Ectodermal cell (in vitro differentiated cells): ENCODE measurements at regions not wholly inside any gene's neighbourhood (a gene's known extent, or its start where the extent isn't known, plus 50 kb on each side); places are given as distances from the start of the nearest gene placed in this dataset.
"Not testable (repeated sequence)": the region's sequence is repeated elsewhere in the genome, so short reads cannot be mapped to it uniquely, and the experiment has no call there.

Source experiments
- H3K27ac ChIP-seq: 2 replicates; pipeline ENCODE4 v1.7.0; 2013; ENCODE audit warnings: mild to moderate bottlenecking, low read depth, low read length; ENCODE audit not compliant: insufficient read depth, poor library complexity, severe bottlenecking
- H3K27me3 ChIP-seq: 2 replicates; pipeline ENCODE4 v1.7.0; 2013; ENCODE audit warnings: mild to moderate bottlenecking, low read length; ENCODE audit not compliant: insufficient read depth, control insufficient read depth, poor library complexity, severe bottlenecking
- H3K36me3 ChIP-seq: one replicate; pipeline ENCODE4 v1.7.0; 2013; ENCODE audit warnings: low read length; ENCODE audit not compliant: control insufficient read depth, insufficient read depth
- H3K4me1 ChIP-seq: one replicate; pipeline ENCODE4 v1.7.0; 2013; ENCODE audit warnings: low read length; ENCODE audit not compliant: control insufficient read depth, insufficient read depth
- H3K4me3 ChIP-seq: 2 replicates; pipeline ENCODE4 v1.7.0; 2013; ENCODE audit warnings: low read depth, low read length, control low read depth; ENCODE audit not compliant: insufficient read depth
- H3K9me3 ChIP-seq: 2 replicates; pipeline ENCODE4 v1.7.0; 2013; ENCODE audit warnings: mild to moderate bottlenecking, low read length, moderate library complexity; ENCODE audit not compliant: control insufficient read depth
- WGBS, 2 experiments: methylation state at CpG; one replicate each; pipeline ENCODE4 v1.1.7; 2013; ENCODE audit warnings: missing lambda C conversion rate in 2 of 2; 5-methylcytosine and 5-hydroxymethylcytosine counted together

DNA sequence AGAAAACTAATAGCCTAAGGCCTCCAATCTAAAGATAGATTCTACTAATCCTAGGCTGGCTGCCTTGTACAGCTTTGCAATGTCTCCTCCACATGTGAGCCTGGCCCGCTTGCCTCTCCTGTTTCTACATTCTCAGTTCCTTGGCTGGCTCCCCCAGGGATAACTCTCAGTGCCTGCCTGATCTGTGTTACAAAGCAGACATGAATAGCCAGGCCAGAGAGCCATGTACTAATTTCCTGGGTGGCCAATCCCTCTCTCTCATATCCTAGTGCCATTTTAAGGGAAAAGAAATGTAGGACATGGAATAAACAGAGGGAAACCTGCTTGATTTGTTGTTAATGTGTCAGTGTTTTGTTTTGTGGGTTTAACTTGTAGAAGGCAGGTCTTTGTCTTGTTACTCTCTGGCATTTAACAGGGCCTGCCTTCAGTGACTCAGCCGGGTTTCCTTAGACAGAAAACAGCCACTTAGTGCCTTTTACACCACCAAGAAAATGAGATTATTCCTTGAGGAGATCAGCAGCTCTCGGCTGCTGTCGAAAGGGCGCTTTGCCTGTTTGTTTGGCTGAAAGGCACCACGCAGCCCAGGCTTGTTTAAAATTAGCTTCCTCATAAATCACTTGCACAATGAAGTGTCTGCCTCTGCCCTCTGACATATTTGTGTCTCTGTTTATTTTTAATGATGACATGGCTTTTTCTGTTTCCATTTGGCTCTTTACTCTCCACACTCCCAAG, 702.7 kb downstream of the MAFB start:
- H3K27me3 ChIP-seq = peaks cover 4% of the 10 kb centered on the region
- H3K27ac ChIP-seq = peak overlapping the region; percentile 78
- no peaks in the 10 kb centered on the region for H3K36me3 ChIP-seq
- no peaks in the 10 kb centered on the region for H3K9me3 ChIP-seq
- peaks cover 17% of the 10 kb centered on the region for H3K4me1 ChIP-seq
- no peak overlapping the region for H3K4me3 ChIP-seq
- WGBS, 2 experiments = 21 to 22% methylated on average over 6 of the region's 6 CpGs

DNA sequence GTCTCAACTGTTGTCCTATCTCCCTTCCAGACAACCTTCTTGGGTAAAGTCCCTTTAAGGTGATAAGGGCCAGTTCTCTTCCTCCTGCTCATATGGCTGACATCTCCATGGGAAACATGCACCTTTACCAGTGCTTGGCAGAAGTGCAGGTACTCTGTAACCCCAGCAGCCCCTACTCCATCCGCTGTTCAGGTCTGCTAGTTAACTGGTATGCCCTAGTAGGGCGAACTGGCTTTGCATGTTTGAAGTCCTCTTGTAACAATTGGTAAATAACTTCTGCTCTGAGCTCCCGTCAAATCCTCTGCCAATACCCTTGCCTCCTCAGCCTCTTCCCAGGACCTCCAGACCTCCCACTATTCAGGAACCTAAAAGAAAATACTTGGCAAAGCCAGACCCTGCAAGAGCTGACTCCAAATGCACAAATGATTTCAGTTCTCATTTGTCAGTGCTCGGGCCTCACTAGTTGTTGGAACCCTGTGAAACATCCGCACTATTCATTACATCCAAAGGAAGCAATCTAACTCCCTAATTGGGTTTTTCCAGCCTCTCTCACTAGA, 703.7 kb downstream of the MAFB start:
- Histone ChIP-seq H3K4me3 (no peak overlapping the region), H3K27ac (no peak overlapping the region), H3K36me3 (no peaks in the 10 kb centered on the region), H3K27me3 (peaks cover 4% of the 10 kb centered on the region), H3K4me1 (peaks cover 17% of the 10 kb centered on the region), H3K9me3 (no peaks in the 10 kb centered on the region)
- WGBS, 2 experiments = 87 to 88% methylated on average over 5 of the region's 5 CpGs

DNA sequence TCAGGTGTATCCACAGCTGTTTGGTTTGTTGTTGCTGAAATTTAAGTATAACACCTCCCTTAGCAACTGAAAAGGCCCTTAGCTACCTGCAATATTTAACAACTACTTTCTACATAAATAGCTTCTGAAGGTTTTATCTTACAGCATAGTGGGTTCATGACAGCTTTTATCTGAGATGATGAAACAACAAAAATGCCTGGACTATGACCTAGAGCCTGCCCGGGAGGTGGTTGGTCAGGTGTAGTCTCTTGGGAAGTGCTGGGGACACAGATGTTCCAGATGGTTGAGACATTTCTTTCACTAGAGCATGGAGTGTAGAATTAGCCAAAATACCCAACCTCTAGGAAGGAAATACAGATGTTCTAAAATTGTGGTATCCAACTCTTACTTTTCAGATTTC, 705.4 kb downstream of the MAFB start:
- Histone ChIP-seq H3K9me3 (no peaks in the 10 kb centered on the region), H3K4me3 (no peak overlapping the region), H3K4me1 (peaks cover 17% of the 10 kb centered on the region), H3K36me3 (no peaks in the 10 kb centered on the region), H3K27ac (no peak overlapping the region), H3K27me3 (peaks cover 4% of the 10 kb centered on the region)
- WGBS, 2 experiments = 96 to 100% methylated on average over 1 of the region's 1 CpG

GRCh38 chr20:39983183-39983582, 705.9 kb downstream of the MAFB start:
- no peak overlapping the region for H3K4me3 ChIP-seq
- H3K27ac ChIP-seq = no peak overlapping the region
- H3K27me3 ChIP-seq = peaks cover 4% of the 10 kb centered on the region
- no peaks in the 10 kb centered on the region for H3K9me3 ChIP-seq
- H3K4me1 ChIP-seq = peaks cover 17% of the 10 kb centered on the region
- WGBS, 2 experiments = 86 to 88% methylated on average over 1 to 2 of the region's 2 CpGs
- H3K36me3 ChIP-seq = no peaks in the 10 kb centered on the region

DNA sequence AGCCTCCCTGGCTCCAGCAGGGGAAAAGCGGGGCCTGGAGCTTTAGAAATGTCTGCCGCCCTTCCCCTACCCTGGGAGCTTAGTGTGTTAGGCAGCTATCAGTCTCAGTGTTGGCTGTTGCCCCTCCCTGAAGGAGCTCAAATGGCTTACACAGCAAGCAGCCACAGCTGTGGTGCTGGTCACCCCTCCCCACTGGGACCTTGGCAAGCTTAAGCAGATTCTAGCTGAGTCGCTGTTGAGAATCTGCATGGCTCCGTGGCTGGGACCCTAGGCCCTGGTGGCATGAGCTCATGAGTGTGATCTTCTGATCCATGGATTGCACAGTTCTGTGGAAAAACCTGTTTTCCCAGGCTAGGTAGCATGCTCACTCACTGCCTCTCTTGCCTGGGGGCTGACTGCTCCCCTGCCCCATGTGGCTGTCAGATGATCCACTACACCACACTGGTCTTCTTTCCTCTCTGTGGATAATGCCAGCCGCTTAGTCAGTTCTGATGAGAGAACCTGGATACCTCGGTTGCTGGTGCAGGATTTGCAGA, 714.0 kb downstream of the MAFB start:
- Histone ChIP-seq H3K9me3 (no peaks in the 10 kb centered on the region), H3K4me1 (no peaks in the 10 kb centered on the region), H3K36me3 (no peaks in the 10 kb centered on the region), H3K4me3 (no peak overlapping the region), H3K27ac (no peak overlapping the region), H3K27me3 (no peaks in the 10 kb centered on the region)
- 93% methylated on average over 6 of the region's 6 CpGs for WGBS, 2 experiments

DNA sequence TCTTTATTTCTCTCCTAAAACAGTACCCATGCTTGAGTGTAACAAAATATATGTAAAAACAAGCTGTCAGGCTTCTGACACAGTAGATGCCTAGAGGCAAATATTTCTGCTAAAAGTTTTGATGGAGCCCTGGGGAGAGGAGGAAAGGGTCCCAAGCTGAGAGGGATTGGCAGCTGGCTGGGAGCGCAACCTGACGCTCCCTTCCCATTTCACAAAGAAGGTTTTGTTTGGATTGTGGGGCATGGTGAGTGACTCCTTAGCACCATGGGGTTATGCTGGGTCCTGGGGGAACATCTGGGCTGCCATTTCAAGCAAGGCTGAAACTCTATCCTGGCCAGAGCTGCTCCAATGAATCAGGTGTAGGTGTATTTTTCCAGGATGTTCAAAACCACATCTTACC, 720.5 kb downstream of the MAFB start:
- no peaks in the 10 kb centered on the region for H3K36me3 ChIP-seq
- no peaks in the 10 kb centered on the region for H3K9me3 ChIP-seq
- H3K4me3 ChIP-seq = no peak overlapping the region
- 52 to 65% methylated on average over 2 of the region's 2 CpGs for WGBS, 2 experiments
- H3K27ac ChIP-seq = no peak overlapping the region
- H3K27me3 ChIP-seq = no peaks in the 10 kb centered on the region
- no peaks in the 10 kb centered on the region for H3K4me1 ChIP-seq

- H3K27me3 ChIP-seq = no peaks in the 10 kb centered on the region
Observed at GRCh38 chr20:39967806-39968205, 721.2 kb downstream of the MAFB start.

GRCh38 chr20:39961637-39962244, 727.3 kb downstream of the MAFB start:
- no peak overlapping the region for H3K4me3 ChIP-seq
- no peaks in the 10 kb centered on the region for H3K9me3 ChIP-seq
- H3K27me3 ChIP-seq = no peaks in the 10 kb centered on the region
- H3K36me3 ChIP-seq = no peaks in the 10 kb centered on the region
- WGBS, 2 experiments = 78 to 87% methylated on average over 6 of the region's 6 CpGs
- H3K27ac ChIP-seq = no peak overlapping the region
- peaks cover 11% of the 10 kb centered on the region for H3K4me1 ChIP-seq

More at GRCh38 chr20:39967806-39968205, 721.2 kb downstream of the MAFB start:
- H3K4me1 ChIP-seq = no peaks in the 10 kb centered on the region
- no peak overlapping the region for H3K27ac ChIP-seq
- no peaks in the 10 kb centered on the region for H3K36me3 ChIP-seq
- H3K9me3 ChIP-seq = no peaks in the 10 kb centered on the region
- H3K4me3 ChIP-seq = no peak overlapping the region

- Histone ChIP-seq H3K4me3 (no peak overlapping the region), H3K4me1 (peaks cover 11% of the 10 kb centered on the region), H3K27ac (no peak overlapping the region), H3K9me3 (no peaks in the 10 kb centered on the region), H3K27me3 (no peaks in the 10 kb centered on the region), H3K36me3 (no peaks in the 10 kb centered on the region)
- WGBS, 2 experiments = 39 to 54% methylated on average over 7 of the region's 7 CpGs
Observed at GRCh38 chr20:39960522-39961428, 728.3 kb downstream of the MAFB start.

DNA sequence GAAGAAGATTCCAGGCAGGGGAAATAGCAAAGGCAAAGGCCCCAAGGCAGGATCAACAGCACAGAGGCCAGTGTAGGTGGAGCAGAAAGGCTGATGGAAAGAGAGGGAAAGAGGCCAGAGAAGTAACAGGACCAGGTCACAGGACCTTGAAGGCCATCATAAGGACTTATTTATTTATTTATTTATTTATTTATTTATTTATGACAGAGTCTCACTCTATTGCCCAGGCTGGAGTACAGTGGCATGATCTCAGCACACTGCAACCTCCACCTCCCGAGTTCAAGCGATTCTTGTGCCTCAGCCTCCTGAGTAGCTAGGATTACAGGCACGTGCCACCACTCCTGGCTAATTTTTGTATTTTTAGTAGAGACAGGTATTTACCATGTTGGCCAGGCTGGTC, 731.1 kb downstream of the MAFB start:
- not testable (repeated sequence) for H3K27ac ChIP-seq, H3K36me3 ChIP-seq, H3K9me3 ChIP-seq, H3K27me3 ChIP-seq, H3K4me3 ChIP-seq
- H3K4me1 ChIP-seq = peaks cover 11% of the 10 kb centered on the region
- WGBS, 2 experiments = 90 to 99% methylated on average over 3 of the region's 3 CpGs
